ENCODE measurements at regions not wholly inside any gene's neighbourhood (a gene's known extent, or its start where the extent isn't known, plus 50 kb on each side); places are given as distances from the start of the nearest gene placed in this dataset.

GRCh38 chr12:43145481-43145880 is 406.5 kb downstream of the ADAMTS20 start:
- no peak for TF ChIP-seq CTCF (IDR thresholded peaks at IDR 0.05; ENCODE audit: insufficient read depth, missing control alignments)
- FAIRE-seq (no peak), DNase-seq (ENCODE audit: insufficient read length, low spot score) (no peak)

GRCh38 chr12:43143278-43143677 is 408.7 kb downstream of the ADAMTS20 start:
- TF ChIP-seq CTCF (IDR thresholded peaks at IDR 0.05; ENCODE audit: insufficient read depth, missing control alignments), result no peak

GRCh38 chr12:43132291-43132690 is 419.7 kb downstream of the ADAMTS20 start:
- FAIRE-seq (no peak), DNase-seq (ENCODE audit: insufficient read length, low spot score) (no peak)
- TF ChIP-seq CTCF (IDR thresholded peaks at IDR 0.05; ENCODE audit: insufficient read depth, missing control alignments), result no peak

More at GRCh38 chr12:43143278-43143677, 408.7 kb downstream of the ADAMTS20 start:
- FAIRE-seq (no peak), DNase-seq (ENCODE audit: insufficient read length, low spot score) (no peak)

GRCh38 chr12:43131301-43131700 is 420.7 kb downstream of the ADAMTS20 start:
- DNase-seq (ENCODE audit: insufficient read length, low spot score), result no peak
- TF ChIP-seq CTCF (IDR thresholded peaks at IDR 0.05; ENCODE audit: insufficient read depth, missing control alignments), result no peak
- no peak for FAIRE-seq

GRCh38 chr12:43127886-43128549 is 424.0 kb downstream of the ADAMTS20 start:
- no peak for DNase-seq (ENCODE audit: insufficient read length, low spot score)
- FAIRE-seq, result no peak
- TF ChIP-seq CTCF (IDR thresholded peaks at IDR 0.05; ENCODE audit: insufficient read depth, missing control alignments), result no peak

- TF ChIP-seq CTCF (IDR thresholded peaks at IDR 0.05; ENCODE audit: insufficient read depth, missing control alignments), result no peak
- DNase-seq (ENCODE audit: insufficient read length, low spot score) (no peak), FAIRE-seq (no peak)
Measured at GRCh38 chr12:43126652-43127375, 425.2 kb downstream of the ADAMTS20 start.

- FAIRE-seq (no peak), DNase-seq (ENCODE audit: insufficient read length, low spot score) (no peak)
- no peak for TF ChIP-seq CTCF (IDR thresholded peaks at IDR 0.05; ENCODE audit: insufficient read depth, missing control alignments)
Measured at GRCh38 chr12:43123461-43123860, 428.5 kb downstream of the ADAMTS20 start.
